H1 (cell line): ENCODE measurements at regions not wholly inside any gene's neighbourhood (a gene's known extent, or its start where the extent isn't known, plus 50 kb on each side); places are given as distances from the start of the nearest gene placed in this dataset.

Experiments
- BCL11A ChIP-seq, 2 experiments: IDR thresholded peaks; one replicate each; pipeline ENCODE4 v1.6.1; 2011; ENCODE audit warnings: low read depth in 2 of 2, low read length in 2 of 2, mild to moderate bottlenecking in 2 of 2
- HDAC2 ChIP-seq, 2 experiments: fragments of 300-600 bp in 1 of 2; sonication (generic) in 1 of 2; IDR thresholded peaks; 2 replicates each; pipeline ENCODE4 v1.6.1; 2011 to 2012; ENCODE audit warnings: low read depth in 2 of 2, low read length in 2 of 2, mild to moderate bottlenecking in 2 of 2, moderate library complexity in 2 of 2, borderline replicate concordance in 1 of 2, inconsistent platforms in 1 of 2
- SIRT6 ChIP-seq: IDR thresholded peaks from one replicate; pipeline ENCODE4 v1.7.1; 2012; ENCODE audit warnings: low read length, inconsistent platforms
- TAF1 ChIP-seq: IDR thresholded peaks from 2 replicates; pipeline ENCODE4 v1.6.1; 2011; ENCODE audit warnings: mild to moderate bottlenecking, low read depth, low read length
- TF ChIP-seq, protein P1 (sequence below): fragments of 300-600 bp; sonication (generic); IDR thresholded peaks from 2 replicates; pipeline ENCODE4 v1.7.1; 2012; ENCODE audit warnings: low read length, moderate library complexity, mild to moderate bottlenecking, inconsistent platforms; ENCODE audit not compliant: insufficient replicate concordance

DNA sequence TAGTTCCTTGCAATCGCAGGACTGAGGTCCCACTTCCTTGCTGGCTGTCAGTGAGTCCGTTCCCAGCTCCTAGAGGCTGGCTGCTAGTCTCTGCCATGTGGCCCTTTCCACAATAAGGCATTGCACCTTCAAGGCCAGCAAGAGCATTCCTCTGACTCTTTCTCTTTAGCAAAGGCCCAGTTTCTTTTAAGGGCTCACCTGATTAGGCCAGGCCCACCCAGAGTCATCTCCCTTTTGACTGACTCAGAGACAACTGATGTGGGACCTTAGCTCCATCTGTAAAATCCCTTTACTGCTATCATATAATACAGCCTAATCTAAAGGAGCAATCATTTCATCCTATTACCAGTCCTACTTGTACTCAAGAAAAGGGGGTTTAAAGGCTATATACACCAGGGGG is 278.2 kb downstream of the SLC4A3 start (continued):
- TF ChIP-seq, protein P1, sequence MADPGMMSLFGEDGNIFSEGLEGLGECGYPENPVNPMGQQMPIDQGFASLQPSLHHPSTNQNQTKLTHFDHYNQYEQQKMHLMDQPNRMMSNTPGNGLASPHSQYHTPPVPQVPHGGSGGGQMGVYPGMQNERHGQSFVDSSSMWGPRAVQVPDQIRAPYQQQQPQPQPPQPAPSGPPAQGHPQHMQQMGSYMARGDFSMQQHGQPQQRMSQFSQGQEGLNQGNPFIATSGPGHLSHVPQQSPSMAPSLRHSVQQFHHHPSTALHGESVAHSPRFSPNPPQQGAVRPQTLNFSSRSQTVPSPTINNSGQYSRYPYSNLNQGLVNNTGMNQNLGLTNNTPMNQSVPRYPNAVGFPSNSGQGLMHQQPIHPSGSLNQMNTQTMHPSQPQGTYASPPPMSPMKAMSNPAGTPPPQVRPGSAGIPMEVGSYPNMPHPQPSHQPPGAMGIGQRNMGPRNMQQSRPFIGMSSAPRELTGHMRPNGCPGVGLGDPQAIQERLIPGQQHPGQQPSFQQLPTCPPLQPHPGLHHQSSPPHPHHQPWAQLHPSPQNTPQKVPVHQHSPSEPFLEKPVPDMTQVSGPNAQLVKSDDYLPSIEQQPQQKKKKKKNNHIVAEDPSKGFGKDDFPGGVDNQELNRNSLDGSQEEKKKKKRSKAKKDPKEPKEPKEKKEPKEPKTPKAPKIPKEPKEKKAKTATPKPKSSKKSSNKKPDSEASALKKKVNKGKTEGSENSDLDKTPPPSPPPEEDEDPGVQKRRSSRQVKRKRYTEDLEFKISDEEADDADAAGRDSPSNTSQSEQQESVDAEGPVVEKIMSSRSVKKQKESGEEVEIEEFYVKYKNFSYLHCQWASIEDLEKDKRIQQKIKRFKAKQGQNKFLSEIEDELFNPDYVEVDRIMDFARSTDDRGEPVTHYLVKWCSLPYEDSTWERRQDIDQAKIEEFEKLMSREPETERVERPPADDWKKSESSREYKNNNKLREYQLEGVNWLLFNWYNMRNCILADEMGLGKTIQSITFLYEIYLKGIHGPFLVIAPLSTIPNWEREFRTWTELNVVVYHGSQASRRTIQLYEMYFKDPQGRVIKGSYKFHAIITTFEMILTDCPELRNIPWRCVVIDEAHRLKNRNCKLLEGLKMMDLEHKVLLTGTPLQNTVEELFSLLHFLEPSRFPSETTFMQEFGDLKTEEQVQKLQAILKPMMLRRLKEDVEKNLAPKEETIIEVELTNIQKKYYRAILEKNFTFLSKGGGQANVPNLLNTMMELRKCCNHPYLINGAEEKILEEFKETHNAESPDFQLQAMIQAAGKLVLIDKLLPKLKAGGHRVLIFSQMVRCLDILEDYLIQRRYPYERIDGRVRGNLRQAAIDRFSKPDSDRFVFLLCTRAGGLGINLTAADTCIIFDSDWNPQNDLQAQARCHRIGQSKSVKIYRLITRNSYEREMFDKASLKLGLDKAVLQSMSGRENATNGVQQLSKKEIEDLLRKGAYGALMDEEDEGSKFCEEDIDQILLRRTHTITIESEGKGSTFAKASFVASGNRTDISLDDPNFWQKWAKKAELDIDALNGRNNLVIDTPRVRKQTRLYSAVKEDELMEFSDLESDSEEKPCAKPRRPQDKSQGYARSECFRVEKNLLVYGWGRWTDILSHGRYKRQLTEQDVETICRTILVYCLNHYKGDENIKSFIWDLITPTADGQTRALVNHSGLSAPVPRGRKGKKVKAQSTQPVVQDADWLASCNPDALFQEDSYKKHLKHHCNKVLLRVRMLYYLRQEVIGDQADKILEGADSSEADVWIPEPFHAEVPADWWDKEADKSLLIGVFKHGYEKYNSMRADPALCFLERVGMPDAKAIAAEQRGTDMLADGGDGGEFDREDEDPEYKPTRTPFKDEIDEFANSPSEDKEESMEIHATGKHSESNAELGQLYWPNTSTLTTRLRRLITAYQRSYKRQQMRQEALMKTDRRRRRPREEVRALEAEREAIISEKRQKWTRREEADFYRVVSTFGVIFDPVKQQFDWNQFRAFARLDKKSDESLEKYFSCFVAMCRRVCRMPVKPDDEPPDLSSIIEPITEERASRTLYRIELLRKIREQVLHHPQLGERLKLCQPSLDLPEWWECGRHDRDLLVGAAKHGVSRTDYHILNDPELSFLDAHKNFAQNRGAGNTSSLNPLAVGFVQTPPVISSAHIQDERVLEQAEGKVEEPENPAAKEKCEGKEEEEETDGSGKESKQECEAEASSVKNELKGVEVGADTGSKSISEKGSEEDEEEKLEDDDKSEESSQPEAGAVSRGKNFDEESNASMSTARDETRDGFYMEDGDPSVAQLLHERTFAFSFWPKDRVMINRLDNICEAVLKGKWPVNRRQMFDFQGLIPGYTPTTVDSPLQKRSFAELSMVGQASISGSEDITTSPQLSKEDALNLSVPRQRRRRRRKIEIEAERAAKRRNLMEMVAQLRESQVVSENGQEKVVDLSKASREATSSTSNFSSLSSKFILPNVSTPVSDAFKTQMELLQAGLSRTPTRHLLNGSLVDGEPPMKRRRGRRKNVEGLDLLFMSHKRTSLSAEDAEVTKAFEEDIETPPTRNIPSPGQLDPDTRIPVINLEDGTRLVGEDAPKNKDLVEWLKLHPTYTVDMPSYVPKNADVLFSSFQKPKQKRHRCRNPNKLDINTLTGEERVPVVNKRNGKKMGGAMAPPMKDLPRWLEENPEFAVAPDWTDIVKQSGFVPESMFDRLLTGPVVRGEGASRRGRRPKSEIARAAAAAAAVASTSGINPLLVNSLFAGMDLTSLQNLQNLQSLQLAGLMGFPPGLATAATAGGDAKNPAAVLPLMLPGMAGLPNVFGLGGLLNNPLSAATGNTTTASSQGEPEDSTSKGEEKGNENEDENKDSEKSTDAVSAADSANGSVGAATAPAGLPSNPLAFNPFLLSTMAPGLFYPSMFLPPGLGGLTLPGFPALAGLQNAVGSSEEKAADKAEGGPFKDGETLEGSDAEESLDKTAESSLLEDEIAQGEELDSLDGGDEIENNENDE, result no peak
- no peak for TF ChIP-seq SIRT6
- no peak for TF ChIP-seq HDAC2 (IDR thresholded peaks at IDR 0.05; ENCODE audit: borderline replicate concordance in 1 of 2, low read depth in 2 of 2, low read length in 2 of 2)
- no peak for TF ChIP-seq BCL11A (IDR thresholded peaks at IDR 0.05; ENCODE audit: low read depth in 2 of 2, low read length in 2 of 2)
- TF ChIP-seq TAF1, result no peak
